Hippocampal formation (tissue), 2 donors: ENCODE measurements at regions not wholly inside any gene's neighbourhood (a gene's known extent, or its start where the extent isn't known, plus 50 kb on each side); places are given as distances from the start of the nearest gene placed in this dataset.
"Not testable (repeated sequence)": the region's sequence is repeated elsewhere in the genome, so short reads cannot be mapped to it uniquely, and the experiment has no call there.

Source experiments
- DNase-seq, 2 donors: peaks; one replicate each; lab custom pipeline; 2025; lab: John Stamatoyannopoulos, UW

GRCh38 chr6:170044836-170045562 lies 245.9 kb downstream of the DLL1 start:
- no peak for DNase-seq

GRCh38 chr6:170043881-170044790 lies 246.7 kb downstream of the DLL1 start:
- no peak for DNase-seq

GRCh38 chr6:170043150-170043819 lies 247.6 kb downstream of the DLL1 start:
- DNase-seq: no peak

- DNase-seq: no peak
These were observed 248.2 kb downstream of the DLL1 start for GRCh38 chr6:170042596-170043118.

- DNase-seq: no peak
These were observed 248.8 kb downstream of the DLL1 start for GRCh38 chr6:170042123-170042522.

- no peak for DNase-seq
These were observed 249.4 kb downstream of the DLL1 start for GRCh38 chr6:170041526-170041925.

GRCh38 chr6:170040906-170041305 lies 250.0 kb downstream of the DLL1 start:
- no peak for DNase-seq

GRCh38 chr6:170040115-170040500 lies 250.8 kb downstream of the DLL1 start:
- no peak for DNase-seq

- no peak for DNase-seq
These were observed 251.4 kb downstream of the DLL1 start for GRCh38 chr6:170039156-170040114.

GRCh38 chr6:170038708-170039107 lies 252.2 kb downstream of the DLL1 start:
- DNase-seq: no peak

- no peak for DNase-seq
These were observed 252.6 kb downstream of the DLL1 start for GRCh38 chr6:170038251-170038650.

GRCh38 chr6:170037541-170038250 lies 253.2 kb downstream of the DLL1 start:
- DNase-seq: no peak

- no peak for DNase-seq
These were observed 254.0 kb downstream of the DLL1 start for GRCh38 chr6:170036916-170037315.

- not testable (repeated sequence) for DNase-seq
These were observed 254.5 kb downstream of the DLL1 start for GRCh38 chr6:170036367-170036766.

GRCh38 chr6:170035901-170036304 lies 255.0 kb downstream of the DLL1 start:
- no peak for DNase-seq

GRCh38 chr6:170035044-170035443 lies 255.8 kb downstream of the DLL1 start:
- no peak for DNase-seq

- DNase-seq: peak; percentile 20 to 50
These were observed 256.6 kb downstream of the DLL1 start for GRCh38 chr6:170034294-170034693.

- no peak for DNase-seq
These were observed 257.2 kb downstream of the DLL1 start for GRCh38 chr6:170033666-170034065.

- no peak for DNase-seq
These were observed 258.1 kb downstream of the DLL1 start for GRCh38 chr6:170032706-170033309.

GRCh38 chr6:170032197-170032596 lies 258.7 kb downstream of the DLL1 start:
- no peak for DNase-seq
